ENCODE measurements at regions not wholly inside any gene's neighbourhood (a gene's known extent, or its start where the extent isn't known, plus 50 kb on each side); places are given as distances from the start of the nearest gene placed in this dataset.
"Not testable (repeated sequence)": the region's sequence is repeated elsewhere in the genome, so short reads cannot be mapped to it uniquely, and the experiment has no call there.

GRCh38 chr9:38244971-38245370, 147.5 kb upstream of the ALDH1B1 start:
- in situ Hi-C loops (cut with HindIII; ENCODE audit: low pct_ligation_motif_present, low pct_unique_long_range_greater_than_20kb, low sequenced_read_pairs): no loop called here
- DNase-seq: no peak

- no peak for DNase-seq
- in situ Hi-C loops (cut with HindIII; ENCODE audit: low pct_ligation_motif_present, low pct_unique_long_range_greater_than_20kb, low sequenced_read_pairs): no loop called here
Measured at GRCh38 chr9:38243993-38244392, 148.5 kb upstream of the ALDH1B1 start.

GRCh38 chr9:38242151-38242550, 150.4 kb upstream of the ALDH1B1 start:
- DNase-seq; in situ Hi-C loops (cut with HindIII; ENCODE audit: low pct_ligation_motif_present, low pct_unique_long_range_greater_than_20kb, low sequenced_read_pairs): not testable (repeated sequence)

GRCh38 chr9:38240051-38240450, 152.5 kb upstream of the ALDH1B1 start:
- in situ Hi-C loops (cut with HindIII; ENCODE audit: low pct_ligation_motif_present, low pct_unique_long_range_greater_than_20kb, low sequenced_read_pairs): no loop called here
- no peak for DNase-seq

- in situ Hi-C loops (cut with HindIII; ENCODE audit: low pct_ligation_motif_present, low pct_unique_long_range_greater_than_20kb, low sequenced_read_pairs): no loop called here
- DNase-seq: no peak
Measured at GRCh38 chr9:38235244-38235643, 157.3 kb upstream of the ALDH1B1 start.

- in situ Hi-C loops (cut with HindIII; ENCODE audit: low pct_ligation_motif_present, low pct_unique_long_range_greater_than_20kb, low sequenced_read_pairs): no loop called here
- no peak for DNase-seq
Measured at GRCh38 chr9:38234479-38235170, 157.9 kb upstream of the ALDH1B1 start.

- no peak for DNase-seq
Measured at GRCh38 chr9:38233796-38234355, 158.6 kb upstream of the ALDH1B1 start.

GRCh38 chr9:38233343-38233742, 159.2 kb upstream of the ALDH1B1 start:
- no peak for DNase-seq
- in situ Hi-C loops (cut with HindIII; ENCODE audit: low pct_ligation_motif_present, low pct_unique_long_range_greater_than_20kb, low sequenced_read_pairs): no loop called here

More at GRCh38 chr9:38233796-38234355, 158.6 kb upstream of the ALDH1B1 start:
- in situ Hi-C loops (cut with HindIII; ENCODE audit: low pct_ligation_motif_present, low pct_unique_long_range_greater_than_20kb, low sequenced_read_pairs): no loop called here

GRCh38 chr9:38232895-38233294, 159.6 kb upstream of the ALDH1B1 start:
- in situ Hi-C loops (cut with HindIII; ENCODE audit: low pct_ligation_motif_present, low pct_unique_long_range_greater_than_20kb, low sequenced_read_pairs): no loop called here
- DNase-seq: no peak

GRCh38 chr9:38229504-38230155, 160.6 kb upstream of the SHB start:
- in situ Hi-C loops (cut with HindIII; ENCODE audit: low pct_ligation_motif_present, low pct_unique_long_range_greater_than_20kb, low sequenced_read_pairs): no loop called here
- DNase-seq: no peak

GRCh38 chr9:38229104-38229500, 160.1 kb upstream of the SHB start:
- no peak for DNase-seq
- in situ Hi-C loops (cut with HindIII; ENCODE audit: low pct_ligation_motif_present, low pct_unique_long_range_greater_than_20kb, low sequenced_read_pairs): no loop called here

GRCh38 chr9:38228331-38229103, 159.5 kb upstream of the SHB start:
- DNase-seq: no peak
- in situ Hi-C loops (cut with HindIII; ENCODE audit: low pct_ligation_motif_present, low pct_unique_long_range_greater_than_20kb, low sequenced_read_pairs): no loop called here

- in situ Hi-C loops (cut with HindIII; ENCODE audit: low pct_ligation_motif_present, low pct_unique_long_range_greater_than_20kb, low sequenced_read_pairs): no loop called here
- no peak for DNase-seq
Measured at GRCh38 chr9:38227656-38228055, 158.6 kb upstream of the SHB start.

GRCh38 chr9:38227061-38227540, 158.1 kb upstream of the SHB start:
- peak; percentile 73 for DNase-seq
- in situ Hi-C loops (cut with HindIII; ENCODE audit: low pct_ligation_motif_present, low pct_unique_long_range_greater_than_20kb, low sequenced_read_pairs): no loop called here

GRCh38 chr9:38226491-38226951, 157.5 kb upstream of the SHB start:
- in situ Hi-C loops (cut with HindIII; ENCODE audit: low pct_ligation_motif_present, low pct_unique_long_range_greater_than_20kb, low sequenced_read_pairs): no loop called here
- no peak for DNase-seq

GRCh38 chr9:38224941-38225340, 155.9 kb upstream of the SHB start:
- in situ Hi-C loops (cut with HindIII; ENCODE audit: low pct_ligation_motif_present, low pct_unique_long_range_greater_than_20kb, low sequenced_read_pairs): no loop called here
- DNase-seq: no peak

GRCh38 chr9:38216572-38216971, 147.5 kb upstream of the SHB start:
- no peak for DNase-seq
- in situ Hi-C loops (cut with HindIII; ENCODE audit: low pct_ligation_motif_present, low pct_unique_long_range_greater_than_20kb, low sequenced_read_pairs): no loop called here

- no peak for DNase-seq
- in situ Hi-C loops (cut with HindIII; ENCODE audit: low pct_ligation_motif_present, low pct_unique_long_range_greater_than_20kb, low sequenced_read_pairs): no loop called here
Measured at GRCh38 chr9:38215465-38215864, 146.4 kb upstream of the SHB start.

- DNase-seq: no peak
- in situ Hi-C loops (cut with HindIII; ENCODE audit: low pct_ligation_motif_present, low pct_unique_long_range_greater_than_20kb, low sequenced_read_pairs): no loop called here
Measured at GRCh38 chr9:38214432-38214831, 145.4 kb upstream of the SHB start.
